GM18508 (cell line): ENCODE measurements at regions not wholly inside any gene's neighbourhood (a gene's known extent, or its start where the extent isn't known, plus 50 kb on each side); places are given as distances from the start of the nearest gene placed in this dataset.

ENCODE experiments used
- ATAC-seq: cut with Tn5 transposase; IDR thresholded peaks from one replicate; pipeline ENCODE4 v1.9.1; 2021; ENCODE audit warnings: moderate number of reproducible peaks; ENCODE audit not compliant: insufficient read depth, unreplicated experiment

- ATAC-seq: no peak
These were observed 176.4 kb downstream of the KIF4B start for GRCh38 chr5:155189981-155190380.

- ATAC-seq: no peak
These were observed 179.5 kb downstream of the KIF4B start for GRCh38 chr5:155193029-155193428.

GRCh38 chr5:155193483-155194107 lies 180.0 kb downstream of the KIF4B start:
- ATAC-seq: no peak

- ATAC-seq: no peak
These were observed 187.1 kb downstream of the KIF4B start for GRCh38 chr5:155200608-155201007.

- no peak for ATAC-seq
These were observed 198.2 kb downstream of the KIF4B start for GRCh38 chr5:155211764-155212163.

- no peak for ATAC-seq
These were observed 208.8 kb downstream of the KIF4B start for GRCh38 chr5:155222393-155222792.

GRCh38 chr5:155229135-155229534 lies 215.6 kb downstream of the KIF4B start:
- no peak for ATAC-seq

GRCh38 chr5:155239803-155240202 lies 226.2 kb downstream of the KIF4B start:
- ATAC-seq: no peak

GRCh38 chr5:155250596-155250995 lies 237.0 kb downstream of the KIF4B start:
- no peak for ATAC-seq

GRCh38 chr5:155252025-155252424 lies 238.5 kb downstream of the KIF4B start:
- no peak for ATAC-seq

GRCh38 chr5:155252717-155253116 lies 239.2 kb downstream of the KIF4B start:
- no peak for ATAC-seq

- no peak for ATAC-seq
These were observed 240.8 kb downstream of the KIF4B start for GRCh38 chr5:155254399-155254798.

GRCh38 chr5:155258161-155258560 lies 244.6 kb downstream of the KIF4B start:
- ATAC-seq: no peak

- ATAC-seq: no peak
These were observed 246.1 kb downstream of the KIF4B start for GRCh38 chr5:155259648-155260047.

GRCh38 chr5:155260798-155261197 lies 247.2 kb downstream of the KIF4B start:
- ATAC-seq: no peak

GRCh38 chr5:155263381-155263780 lies 249.8 kb downstream of the KIF4B start:
- ATAC-seq: no peak

- no peak for ATAC-seq
These were observed 251.3 kb downstream of the KIF4B start for GRCh38 chr5:155264809-155265208.

GRCh38 chr5:155268770-155269425 lies 255.3 kb downstream of the KIF4B start:
- ATAC-seq: no peak

GRCh38 chr5:155270725-155271124 lies 257.2 kb downstream of the KIF4B start:
- no peak for ATAC-seq

- ATAC-seq: no peak
These were observed 260.9 kb downstream of the KIF4B start for GRCh38 chr5:155274484-155274883.

GRCh38 chr5:155275222-155275621 lies 261.7 kb downstream of the KIF4B start:
- no peak for ATAC-seq

GRCh38 chr5:155276231-155276630 lies 262.7 kb downstream of the KIF4B start:
- ATAC-seq: no peak
